ENCODE measurements at regions not wholly inside any gene's neighbourhood (a gene's known extent, or its start where the extent isn't known, plus 50 kb on each side); places are given as distances from the start of the nearest gene placed in this dataset.

DNA sequence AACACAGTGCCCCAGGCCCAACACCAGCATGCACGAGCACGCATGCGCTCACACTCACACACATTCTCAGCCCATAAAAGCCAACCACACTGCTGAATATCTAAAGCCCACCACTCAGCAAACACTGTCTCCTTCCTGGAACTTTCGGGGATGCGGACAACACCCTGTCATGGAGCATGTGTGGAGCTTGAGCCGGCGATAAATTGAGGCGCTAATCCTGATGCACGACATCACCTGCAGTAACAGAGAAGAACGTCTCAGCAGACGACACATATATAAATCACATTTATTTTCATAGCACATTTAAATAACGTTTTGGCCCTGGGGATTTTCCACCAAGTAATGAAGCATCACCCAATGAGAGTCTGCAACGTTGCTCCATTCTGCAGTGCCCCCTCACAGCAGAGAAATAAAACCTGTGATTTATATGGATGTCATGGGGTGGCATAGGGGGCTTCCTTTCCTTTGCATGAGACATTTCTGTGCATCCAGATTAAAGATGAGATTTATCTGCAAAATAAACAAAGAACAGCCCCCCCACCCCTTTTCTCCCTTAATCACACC is 267.7 kb upstream of the NFE2L3 start:
- Histone ChIP-seq H3K36me3 (no peaks in the 10 kb centered on the region), H3K4me1 (no peaks in the 10 kb centered on the region), H3K27me3 (no peaks in the 10 kb centered on the region), H3K4me3 (no peak overlapping the region), H3K9me3 (no peaks in the 10 kb centered on the region), H3K27ac (no peak overlapping the region)
- no peak for TF ChIP-seq CTCF (IDR thresholded peaks at IDR 0.05)
- no peak for DNase-seq
- no peak for ATAC-seq
- no peak for FAIRE-seq
- intact Hi-C loops (cut with DNase I) = loop anchor here in 1 of 3 donors (10.0 kb wide), 1 partner anchor 790 kb away; no protein-coding TSS in a partner anchor
- WGBS, 2 donors = 89 to 90% methylated on average over 13 of the region's 13 CpGs

GRCh38 chr7:25885057-25885576 is 266.9 kb upstream of the NFE2L3 start:
- Histone ChIP-seq H3K4me3 (no peak overlapping the region), H3K4me1 (no peaks in the 10 kb centered on the region), H3K27me3 (no peaks in the 10 kb centered on the region), H3K36me3 (no peaks in the 10 kb centered on the region), H3K9me3 (no peaks in the 10 kb centered on the region), H3K27ac (no peak overlapping the region)
- no peak for FAIRE-seq
- no peak for DNase-seq
- no peak for TF ChIP-seq CTCF (IDR thresholded peaks at IDR 0.05)
- intact Hi-C loops (cut with DNase I) = loop anchor here in 2 of 3 donors (5.0 to 10.0 kb wide), 2 partner anchors 790 to 792 kb away; no protein-coding TSS in a partner anchor
- WGBS, 2 donors = 81 to 83% methylated on average over 7 of the region's 7 CpGs
- ATAC-seq = no peak

GRCh38 chr7:25886387-25887240 is 265.4 kb upstream of the NFE2L3 start:
- Histone ChIP-seq H3K4me1 (no peaks in the 10 kb centered on the region), H3K36me3 (no peaks in the 10 kb centered on the region), H3K4me3 (no peak overlapping the region), H3K9me3 (no peaks in the 10 kb centered on the region), H3K27me3 (no peaks in the 10 kb centered on the region), H3K27ac (no peak overlapping the region)
- FAIRE-seq (no peak), ATAC-seq (no peak), DNase-seq (no peak)
- intact Hi-C loops (cut with DNase I) = loop anchor here in 2 of 3 donors (5.0 to 10.0 kb wide), 2 partner anchors 788 to 791 kb away; no protein-coding TSS in a partner anchor
- WGBS, 2 donors = 75 to 77% methylated on average over 6 of the region's 6 CpGs
- TF ChIP-seq CTCF (IDR thresholded peaks at IDR 0.05) = no peak

DNA sequence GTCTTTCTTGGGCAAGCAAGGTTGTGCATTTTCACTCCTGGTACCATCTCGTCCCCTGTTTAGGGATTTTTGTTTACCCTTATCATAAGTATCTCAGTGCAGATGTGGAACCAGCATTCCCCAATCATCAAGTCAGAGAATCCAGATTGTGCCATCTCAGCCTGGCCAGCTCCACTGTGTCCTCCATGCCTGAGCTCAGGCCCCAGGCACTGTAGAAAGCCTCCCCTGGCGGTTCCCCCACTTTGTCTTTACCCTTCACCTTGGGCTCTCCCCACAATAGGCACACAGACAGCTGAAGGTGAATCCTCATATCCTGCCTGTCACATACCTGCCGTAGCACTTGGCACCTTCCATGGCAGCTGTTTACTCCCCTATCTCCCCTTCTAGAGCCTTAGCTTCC is 264.7 kb upstream of the NFE2L3 start:
- FAIRE-seq (no peak), ATAC-seq (no peak), DNase-seq (no peak)
- Histone ChIP-seq H3K4me3 (no peak overlapping the region), H3K27ac (no peak overlapping the region), H3K9me3 (no peaks in the 10 kb centered on the region), H3K36me3 (no peaks in the 10 kb centered on the region), H3K27me3 (no peaks in the 10 kb centered on the region), H3K4me1 (no peaks in the 10 kb centered on the region)
- intact Hi-C loops (cut with DNase I) = loop anchor here in 2 of 3 donors (5.0 to 10.0 kb wide), 2 partner anchors 788 to 790 kb away; no protein-coding TSS in a partner anchor
- 72 to 73% methylated on average over 3 of the region's 3 CpGs for WGBS, 2 donors
- no peak for TF ChIP-seq CTCF (IDR thresholded peaks at IDR 0.05)
